GM12873 (cell line): ENCODE measurements at regions not wholly inside any gene's neighbourhood (a gene's known extent, or its start where the extent isn't known, plus 50 kb on each side); places are given as distances from the start of the nearest gene placed in this dataset.

ENCODE experiments used
- TF ChIP-seq, protein P1 (sequence below): IDR thresholded peaks from 2 replicates; pipeline ENCODE4 v1.5.1; 2012; ENCODE audit warnings: low read depth, mild to moderate bottlenecking, moderate library complexity, low read length, control low read depth; ENCODE audit not compliant: insufficient read depth; ENCODE audit errors: missing control alignments

GRCh38 chr2:139550341-139550740 lies 770.2 kb upstream of the NXPH2 start:
- TF ChIP-seq, protein P1, sequence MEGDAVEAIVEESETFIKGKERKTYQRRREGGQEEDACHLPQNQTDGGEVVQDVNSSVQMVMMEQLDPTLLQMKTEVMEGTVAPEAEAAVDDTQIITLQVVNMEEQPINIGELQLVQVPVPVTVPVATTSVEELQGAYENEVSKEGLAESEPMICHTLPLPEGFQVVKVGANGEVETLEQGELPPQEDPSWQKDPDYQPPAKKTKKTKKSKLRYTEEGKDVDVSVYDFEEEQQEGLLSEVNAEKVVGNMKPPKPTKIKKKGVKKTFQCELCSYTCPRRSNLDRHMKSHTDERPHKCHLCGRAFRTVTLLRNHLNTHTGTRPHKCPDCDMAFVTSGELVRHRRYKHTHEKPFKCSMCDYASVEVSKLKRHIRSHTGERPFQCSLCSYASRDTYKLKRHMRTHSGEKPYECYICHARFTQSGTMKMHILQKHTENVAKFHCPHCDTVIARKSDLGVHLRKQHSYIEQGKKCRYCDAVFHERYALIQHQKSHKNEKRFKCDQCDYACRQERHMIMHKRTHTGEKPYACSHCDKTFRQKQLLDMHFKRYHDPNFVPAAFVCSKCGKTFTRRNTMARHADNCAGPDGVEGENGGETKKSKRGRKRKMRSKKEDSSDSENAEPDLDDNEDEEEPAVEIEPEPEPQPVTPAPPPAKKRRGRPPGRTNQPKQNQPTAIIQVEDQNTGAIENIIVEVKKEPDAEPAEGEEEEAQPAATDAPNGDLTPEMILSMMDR, result no peak

DNA sequence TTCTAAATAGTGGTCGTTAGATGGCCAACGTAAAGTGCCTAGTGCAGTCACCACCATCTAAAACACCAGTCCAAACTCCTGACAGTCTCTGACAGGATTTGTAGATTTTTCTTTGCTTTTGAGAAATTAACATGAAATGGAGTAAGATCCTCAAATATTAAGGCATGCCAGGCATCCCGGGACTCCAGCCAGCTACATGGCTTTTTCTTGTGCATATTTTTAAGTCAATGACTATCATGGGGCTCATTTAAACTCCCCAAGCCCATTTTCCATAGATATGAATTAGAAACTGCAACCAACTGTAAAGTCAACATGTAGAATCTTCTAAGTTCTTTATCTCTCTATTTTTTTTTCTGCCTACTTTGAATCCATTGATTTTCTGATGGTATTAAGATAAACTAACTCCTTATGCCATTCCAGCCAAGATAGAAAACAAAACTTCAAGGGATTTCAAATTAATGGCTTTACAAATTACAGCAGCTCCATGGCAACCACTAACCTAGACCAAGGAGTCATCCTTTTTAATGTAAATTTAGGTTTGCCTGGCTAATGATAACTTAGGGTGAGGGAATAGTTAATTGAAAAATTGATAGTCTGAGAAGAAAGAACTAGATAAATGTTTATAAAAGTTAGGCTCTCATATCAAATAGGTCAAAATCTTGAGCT lies 764.1 kb upstream of the NXPH2 start:
- TF ChIP-seq, protein P1, result no peak

DNA sequence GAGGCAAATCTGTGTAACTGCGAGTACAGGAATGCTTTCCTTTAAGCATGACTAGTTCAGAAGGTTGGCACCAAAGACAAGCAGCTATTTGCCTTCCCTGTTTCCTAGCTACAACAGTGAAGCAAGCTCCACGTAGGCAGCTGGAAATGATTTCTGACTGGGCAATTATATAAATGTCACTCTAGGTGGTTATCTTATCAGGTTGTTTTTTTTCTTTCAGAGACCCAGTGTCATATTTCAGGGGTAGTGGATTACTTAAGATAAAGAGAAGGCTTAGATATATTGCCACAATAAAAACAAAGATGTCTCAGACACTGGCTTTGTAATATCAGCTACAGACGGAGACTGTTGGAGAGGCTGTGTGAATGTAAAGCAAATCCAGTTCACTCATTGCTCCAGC lies 748.9 kb upstream of the NXPH2 start:
- TF ChIP-seq, protein P1, result no peak

- TF ChIP-seq, protein P1, result no peak
These were observed 746.6 kb upstream of the NXPH2 start for GRCh38 chr2:139526781-139527180.

DNA sequence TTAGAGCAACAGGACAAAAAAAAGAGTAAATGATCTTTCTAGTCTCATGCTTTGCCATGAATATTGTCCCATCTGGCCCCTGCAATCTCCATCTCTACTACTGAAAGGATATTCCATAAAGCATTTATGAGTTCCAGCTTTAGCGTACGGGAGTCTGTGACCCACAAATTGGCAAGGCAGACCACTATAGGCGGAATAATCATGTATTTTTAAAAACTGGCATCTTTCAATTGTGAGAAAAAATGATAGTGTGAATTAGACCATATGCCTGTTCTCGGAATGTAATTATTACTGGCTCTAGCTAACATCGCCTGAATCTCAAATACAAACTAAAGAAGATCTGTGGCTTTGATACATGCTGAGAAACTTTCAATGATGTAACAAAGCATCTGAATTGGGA lies 738.1 kb upstream of the NXPH2 start:
- TF ChIP-seq, protein P1, result no peak

- TF ChIP-seq, protein P1, result no peak
These were observed 734.8 kb upstream of the NXPH2 start for GRCh38 chr2:139514951-139515350.

- TF ChIP-seq, protein P1, result no peak
These were observed 715.7 kb upstream of the NXPH2 start for GRCh38 chr2:139495851-139496250.
